Pancreas (tissue), 10 donors: ENCODE measurements at regions not wholly inside any gene's neighbourhood (a gene's known extent, or its start where the extent isn't known, plus 50 kb on each side); places are given as distances from the start of the nearest gene placed in this dataset.
"Not testable (repeated sequence)": the region's sequence is repeated elsewhere in the genome, so short reads cannot be mapped to it uniquely, and the experiment has no call there.

Experiments
- ATAC-seq, 4 donors: fragments of 200-7000 bp; cut with Tn5 transposase; one replicate each; pipeline versions ENCODE4 v1.8.0 to v1.9.1; 2020; ENCODE audit warnings: mild to moderate bottlenecking in 4 of 4, moderate library complexity in 4 of 4
- DNase-seq, 6 donors: peaks; one replicate each; pipeline ENCODE4 v3.0.0-alpha.2; 2020
- FAIRE-seq: peaks from 2 replicates; lab custom pipeline; 2012; peaks lifted over from hg19 to GRCh38; lab: Jason Lieb, UNC
- H3K27ac ChIP-seq, 4 donors: fragments of 200-600 bp; sonication (generic); 1 replicate in 3 of 4; 2 replicates in 1 of 4; pipeline versions ENCODE4 v1.5.0 to v1.8.0; 2020
- H3K27me3 ChIP-seq, 4 donors: fragments of 200-600 bp; one replicate each; pipeline ENCODE4 v1.8.0; 2021
- H3K36me3 ChIP-seq, 3 donors: fragments of 200-600 bp; sonication (generic) in 1 of 3; one replicate each; pipeline versions ENCODE4 v1.5.0 to v1.8.0; 2020 to 2021
- H3K4me1 ChIP-seq, 3 donors: fragments of 200-600 bp; one replicate each; pipeline ENCODE4 v1.8.0; 2021
- H3K4me3 ChIP-seq, 4 donors: fragments of 200-600 bp; sonication (generic) in 2 of 4; one replicate each; pipeline versions ENCODE4 v1.5.0 to v1.8.0; 2020 to 2021
- H3K9me3 ChIP-seq, 4 donors: fragments of 200-600 bp; one replicate each; pipeline ENCODE4 v1.8.0; 2021
- WGBS, 2 donors: extraction: QIAGEN DNeasy Blood & Tissue Kit; methylation state at CpG; one replicate each; pipeline ENCODE4 v1.1.7; 2013; 5-methylcytosine and 5-hydroxymethylcytosine counted together
- intact Hi-C, 3 donors: fragments of 100-400 bp; cut with DNase I; formaldehyde crosslinking; loops; one replicate each; pipeline versions ENCODE4 v1.11.1 to v1.14.2; 2022
- TF ChIP-seq, protein P1 (sequence below), 4 donors: fragments of 200-600 bp; sonication (generic) in 3 of 4; IDR thresholded peaks; one replicate each; pipeline versions ENCODE4 v1.5.0 to v1.8.0; 2021; ENCODE audit warnings: antibody characterized with exemption in 4 of 4
- donor health status: healthy with polysubstance abuse.
- donor health status: DM: no; HTN: no; CAD: no; lungs with moderate emphysema.
- donor health status: DM: no; HTN: no; CAD: no.
- donor health status: control.
- donor health status: control.
- donor health status: Bipolar disorder and iron deficiency.
- donor health status: DM: yes; HTN: yes; CAD: no.
- donor health status: DM: no; HTN: no; CAD: no.
- donor health status: DM: no; HTN: no; CAD: no.
- donor health status: DM: yes; HTN: yes; CAD: no.

DNA sequence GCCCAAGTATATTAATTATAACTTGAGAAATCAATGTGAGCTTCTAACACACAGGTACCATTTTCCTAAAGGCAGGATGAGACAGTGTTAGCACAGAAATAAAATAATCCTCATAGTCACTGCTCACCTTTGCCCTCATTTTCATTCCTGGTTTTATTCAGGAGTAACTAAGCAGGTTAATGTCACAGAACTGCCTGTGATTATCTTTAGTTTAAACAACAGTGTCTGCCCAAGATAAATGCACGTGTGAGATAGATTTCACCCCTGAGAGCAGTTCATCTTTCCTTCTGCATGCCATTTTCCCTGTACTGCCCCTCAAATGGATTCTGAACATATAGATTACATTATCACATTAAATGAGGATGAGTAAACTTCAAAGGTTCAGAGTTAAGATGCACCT is 250.7 kb downstream of the RMST start:
- ATAC-seq: no peak
- peaks cover 0 to 3% (median 0%) of the 10 kb centered on the region in 3 donors for H3K4me1 ChIP-seq
- H3K27ac ChIP-seq: no peak overlapping the region
- no peak overlapping the region for H3K4me3 ChIP-seq
- 7 to 16% methylated on average over 1 of the region's 1 CpG for WGBS, 2 donors
- FAIRE-seq: no peak
- no peaks in the 10 kb centered on the region for H3K36me3 ChIP-seq
- DNase-seq: no peak
- H3K9me3 ChIP-seq: no peaks in the 10 kb centered on the region
- intact Hi-C loops: no loop called here
- H3K27me3 ChIP-seq: no peaks in the 10 kb centered on the region
- TF ChIP-seq, protein P1, sequence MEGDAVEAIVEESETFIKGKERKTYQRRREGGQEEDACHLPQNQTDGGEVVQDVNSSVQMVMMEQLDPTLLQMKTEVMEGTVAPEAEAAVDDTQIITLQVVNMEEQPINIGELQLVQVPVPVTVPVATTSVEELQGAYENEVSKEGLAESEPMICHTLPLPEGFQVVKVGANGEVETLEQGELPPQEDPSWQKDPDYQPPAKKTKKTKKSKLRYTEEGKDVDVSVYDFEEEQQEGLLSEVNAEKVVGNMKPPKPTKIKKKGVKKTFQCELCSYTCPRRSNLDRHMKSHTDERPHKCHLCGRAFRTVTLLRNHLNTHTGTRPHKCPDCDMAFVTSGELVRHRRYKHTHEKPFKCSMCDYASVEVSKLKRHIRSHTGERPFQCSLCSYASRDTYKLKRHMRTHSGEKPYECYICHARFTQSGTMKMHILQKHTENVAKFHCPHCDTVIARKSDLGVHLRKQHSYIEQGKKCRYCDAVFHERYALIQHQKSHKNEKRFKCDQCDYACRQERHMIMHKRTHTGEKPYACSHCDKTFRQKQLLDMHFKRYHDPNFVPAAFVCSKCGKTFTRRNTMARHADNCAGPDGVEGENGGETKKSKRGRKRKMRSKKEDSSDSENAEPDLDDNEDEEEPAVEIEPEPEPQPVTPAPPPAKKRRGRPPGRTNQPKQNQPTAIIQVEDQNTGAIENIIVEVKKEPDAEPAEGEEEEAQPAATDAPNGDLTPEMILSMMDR (IDR thresholded peaks at IDR 0.05): no peak

DNA sequence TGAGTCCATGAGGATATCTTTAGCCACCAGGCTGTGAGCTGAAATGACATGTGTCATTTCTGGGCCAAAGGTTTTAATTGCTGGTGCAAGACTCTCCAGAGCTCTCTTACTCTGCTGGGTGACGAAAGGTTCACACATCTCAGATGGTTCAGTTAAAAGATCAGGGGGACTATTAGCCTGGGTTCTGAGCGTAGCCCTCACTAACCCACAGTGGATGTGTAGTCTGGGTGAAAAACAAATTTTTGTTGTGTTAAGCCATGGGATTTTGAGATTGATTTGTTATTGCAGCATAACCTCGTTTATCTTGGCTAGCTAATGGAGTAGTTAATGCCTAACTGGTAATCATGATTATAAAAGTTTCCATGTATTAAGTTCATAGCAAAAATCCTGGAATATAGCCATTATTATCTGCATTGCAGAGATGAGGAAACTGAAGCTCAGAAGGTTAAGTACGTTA is 251.5 kb downstream of the RMST start:
- Histone ChIP-seq H3K36me3 (no peaks in the 10 kb centered on the region), H3K27me3 (no peaks in the 10 kb centered on the region), H3K4me1 (peaks cover 0 to 3% (median 0%) of the 10 kb centered on the region in 3 donors), H3K4me3 (no peak overlapping the region), H3K27ac (no peak overlapping the region), H3K9me3 (no peaks in the 10 kb centered on the region)
- DNase-seq (no peak), ATAC-seq (peak; percentile 54 to 77 (median 70)), FAIRE-seq (no peak)
- intact Hi-C loops: no loop called here
- TF ChIP-seq, protein P1 (IDR thresholded peaks at IDR 0.05): no peak
- WGBS, 2 donors: 29 to 39% methylated on average over 4 of the region's 4 CpGs

DNA sequence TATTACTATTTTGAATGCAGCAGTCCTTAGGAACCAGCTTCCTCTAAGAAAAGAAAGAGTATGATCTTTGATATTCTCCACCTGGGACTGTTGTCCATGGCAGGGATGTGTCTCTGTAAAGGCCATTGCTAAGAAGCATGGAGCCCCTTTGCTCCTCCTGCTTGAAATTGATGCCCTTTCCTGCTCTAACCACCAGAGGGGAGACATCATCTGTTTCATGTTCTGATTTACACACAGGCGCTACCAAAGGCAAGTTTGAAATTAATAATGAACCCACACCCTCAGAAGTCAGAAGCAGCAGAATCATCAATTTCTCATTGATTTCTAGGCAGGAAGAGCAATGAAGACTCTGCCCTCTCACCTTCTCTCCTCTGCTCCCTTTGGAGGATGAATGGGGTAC is 253.8 kb downstream of the RMST start:
- Histone ChIP-seq H3K27me3 (no peaks in the 10 kb centered on the region), H3K9me3 (no peaks in the 10 kb centered on the region), H3K4me1 (peaks cover 0 to 3% (median 0%) of the 10 kb centered on the region in 3 donors), H3K27ac (no peak overlapping the region), H3K4me3 (no peak overlapping the region), H3K36me3 (no peaks in the 10 kb centered on the region)
- no peak for FAIRE-seq
- no peak for DNase-seq
- peak in 2 of 4 donors; percentile 30 to 48 for ATAC-seq
- intact Hi-C loops: no loop called here
- 86 to 100% methylated on average over 1 of the region's 1 CpG for WGBS, 2 donors
- TF ChIP-seq, protein P1 (IDR thresholded peaks at IDR 0.05): no peak

DNA sequence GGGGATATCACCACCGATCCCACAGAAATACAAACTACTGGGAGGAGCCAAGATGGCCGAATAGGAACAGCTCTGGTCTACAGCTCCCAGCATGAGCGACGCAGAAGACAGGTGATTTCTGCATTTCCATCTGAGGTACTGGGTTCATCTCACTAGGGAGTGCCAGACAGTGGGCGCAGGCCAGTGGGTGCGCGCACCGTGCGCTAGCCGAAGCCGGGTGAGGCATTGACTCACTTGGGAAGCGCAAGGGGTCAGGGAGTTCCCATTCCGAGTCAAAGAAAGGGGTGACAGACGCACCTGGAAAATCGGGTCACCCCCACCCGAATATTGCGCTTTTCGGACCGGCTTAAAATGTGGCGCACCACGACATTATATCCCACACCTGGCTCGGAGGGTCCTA is 261.2 kb downstream of the RMST start:
- H3K36me3 ChIP-seq, DNase-seq, intact Hi-C loops, ATAC-seq, H3K4me3 ChIP-seq, H3K9me3 ChIP-seq, H3K4me1 ChIP-seq, H3K27me3 ChIP-seq, H3K27ac ChIP-seq, FAIRE-seq: not testable (repeated sequence)
- WGBS, 2 donors: 87 to 88% methylated on average over 15 to 22 of the region's 22 CpGs

DNA sequence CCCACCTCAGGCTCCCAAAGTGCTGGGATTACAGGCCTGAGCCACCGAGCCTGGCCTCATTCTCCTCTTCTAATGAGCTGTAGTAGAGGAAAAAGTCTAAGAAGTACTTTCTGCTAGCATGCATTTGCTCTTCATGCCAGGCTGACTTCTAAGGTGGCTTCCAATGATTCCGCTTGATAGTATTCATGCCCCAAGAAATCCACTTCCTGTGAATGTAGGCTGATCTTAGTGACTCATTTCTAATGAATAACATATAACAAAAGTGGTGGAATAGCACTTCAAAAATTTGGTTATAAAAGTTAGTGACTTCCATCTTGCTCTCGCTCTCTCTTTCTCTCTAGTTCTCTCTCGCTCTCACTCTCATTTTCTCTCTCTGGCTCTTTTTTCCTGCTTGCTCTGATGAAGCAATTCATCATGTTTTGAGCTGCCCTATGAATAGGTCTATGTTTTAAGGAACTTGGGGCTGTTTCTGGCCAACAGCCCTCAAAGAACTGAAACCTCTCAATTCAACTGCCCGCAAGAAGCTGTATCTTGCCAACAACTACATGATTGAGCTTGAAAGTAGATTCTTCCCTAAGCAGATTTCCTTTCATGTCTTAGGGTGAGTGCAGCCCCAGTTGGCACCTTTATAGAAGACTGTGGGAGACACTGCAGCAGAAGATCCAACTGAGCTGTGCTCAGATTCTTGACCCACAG is 282.9 kb downstream of the RMST start:
- Histone ChIP-seq H3K27ac (no peak overlapping the region), H3K27me3 (no peaks in the 10 kb centered on the region), H3K4me1 (no peaks in the 10 kb centered on the region), H3K4me3 (no peak overlapping the region), H3K9me3 (no peaks in the 10 kb centered on the region), H3K36me3 (no peaks in the 10 kb centered on the region)
- intact Hi-C loops: no loop called here
- 88 to 95% methylated on average over 5 of the region's 5 CpGs for WGBS, 2 donors
- ATAC-seq (no peak), DNase-seq (no peak), FAIRE-seq (no peak)
- TF ChIP-seq, protein P1 (IDR thresholded peaks at IDR 0.05): no peak
